ENCODE measurements at regions not wholly inside any gene's neighbourhood (a gene's known extent, or its start where the extent isn't known, plus 50 kb on each side); places are given as distances from the start of the nearest gene placed in this dataset.

- no peak for TF ChIP-seq CTCF (IDR thresholded peaks at IDR 0.05)
- TF ChIP-seq EZH2 (IDR thresholded peaks at IDR 0.05), result no peak
- TF ChIP-seq EZH2phosphoT487 (IDR thresholded peaks at IDR 0.05), result no peak
Measured at GRCh38 chr7:153021542-153021941, 262.0 kb downstream of the ACTR3B start.

All from neural progenitor cell (in vitro differentiated cells).